Activated CD8-positive, alpha-beta memory T cell treated with anti-CD3 and anti-CD28 coated beads for 36 hours (primary cell): ENCODE measurements at regions not wholly inside any gene's neighbourhood (a gene's known extent, or its start where the extent isn't known, plus 50 kb on each side); places are given as distances from the start of the nearest gene placed in this dataset.

Experiments
- CTCF ChIA-PET: fragments of 350-600 bp; sonication (Branson Sonifier 250); formaldehyde crosslinking; loops from one replicate; lab custom pipeline; 2021; ENCODE audit warnings: antibody characterized with exemption; lab: Charles Lee
- POLR2A ChIA-PET: fragments of 350-600 bp; sonication (Branson Sonifier 250); formaldehyde crosslinking; loops from one replicate; lab custom pipeline; 2021; ENCODE audit warnings: antibody characterized with exemption; lab: Charles Lee

- ChIA-PET POLR2A (no interaction called here), CTCF (no interaction called here)
Measured at GRCh38 chr2:5983511-5984272, 291.5 kb downstream of the SOX11 start.

- ChIA-PET POLR2A (no interaction called here), CTCF (no interaction called here)
Measured at GRCh38 chr2:5984273-5984655, 292.1 kb downstream of the SOX11 start.

GRCh38 chr2:5984946-5985345 lies 292.8 kb downstream of the SOX11 start:
- ChIA-PET POLR2A (no interaction called here), CTCF (no interaction called here)

- ChIA-PET POLR2A (no interaction called here), CTCF (no interaction called here)
Measured at GRCh38 chr2:5985536-5986385, 293.6 kb downstream of the SOX11 start.

GRCh38 chr2:5986801-5987787 lies 294.9 kb downstream of the SOX11 start:
- ChIA-PET POLR2A (no interaction called here), CTCF (no interaction called here)

- CTCF ChIA-PET = no interaction called here
- POLR2A ChIA-PET = no interaction called here
Measured at GRCh38 chr2:5988120-5988519, 295.9 kb downstream of the SOX11 start.

GRCh38 chr2:5990086-5990485 lies 297.9 kb downstream of the SOX11 start:
- ChIA-PET POLR2A (no interaction called here), CTCF (no interaction called here)

GRCh38 chr2:5991305-5991968 lies 299.3 kb downstream of the SOX11 start:
- ChIA-PET CTCF (no interaction called here), POLR2A (no interaction called here)

- CTCF ChIA-PET = interaction anchor here (1.0 kb wide), 1 partner anchor 62 kb away, joined by 3 read pairs; no protein-coding TSS in a partner anchor
Measured at GRCh38 chr2:5995832-5996231, 303.6 kb downstream of the SOX11 start.

GRCh38 chr2:6008186-6008585 lies 316.0 kb downstream of the SOX11 start:
- CTCF ChIA-PET = no interaction called here
- POLR2A ChIA-PET = no interaction called here

More at GRCh38 chr2:5995832-5996231, 303.6 kb downstream of the SOX11 start:
- POLR2A ChIA-PET = no interaction called here

GRCh38 chr2:6008726-6009125 lies 316.5 kb downstream of the SOX11 start:
- CTCF ChIA-PET = no interaction called here
- POLR2A ChIA-PET = no interaction called here

- ChIA-PET POLR2A (no interaction called here), CTCF (no interaction called here)
Measured at GRCh38 chr2:6010163-6010562, 318.0 kb downstream of the SOX11 start.

GRCh38 chr2:6011921-6012320 lies 319.7 kb downstream of the SOX11 start:
- ChIA-PET CTCF (no interaction called here), POLR2A (no interaction called here)

GRCh38 chr2:6017736-6018286 lies 325.6 kb downstream of the SOX11 start:
- POLR2A ChIA-PET = no interaction called here
- CTCF ChIA-PET = no interaction called here

- CTCF ChIA-PET = no interaction called here
- POLR2A ChIA-PET = no interaction called here
Measured at GRCh38 chr2:6024229-6024628, 332.0 kb downstream of the SOX11 start.

- ChIA-PET CTCF (no interaction called here), POLR2A (no interaction called here)
Measured at GRCh38 chr2:6024784-6025183, 332.6 kb downstream of the SOX11 start.

GRCh38 chr2:6025391-6025790 lies 333.2 kb downstream of the SOX11 start:
- CTCF ChIA-PET = no interaction called here
- POLR2A ChIA-PET = no interaction called here

GRCh38 chr2:6027066-6027465 lies 334.9 kb downstream of the SOX11 start:
- CTCF ChIA-PET = no interaction called here

More at GRCh38 chr2:6027066-6027465, 334.9 kb downstream of the SOX11 start:
- POLR2A ChIA-PET = no interaction called here
